ENCODE measurements at regions not wholly inside any gene's neighbourhood (a gene's known extent, or its start where the extent isn't known, plus 50 kb on each side); places are given as distances from the start of the nearest gene placed in this dataset.

DNA sequence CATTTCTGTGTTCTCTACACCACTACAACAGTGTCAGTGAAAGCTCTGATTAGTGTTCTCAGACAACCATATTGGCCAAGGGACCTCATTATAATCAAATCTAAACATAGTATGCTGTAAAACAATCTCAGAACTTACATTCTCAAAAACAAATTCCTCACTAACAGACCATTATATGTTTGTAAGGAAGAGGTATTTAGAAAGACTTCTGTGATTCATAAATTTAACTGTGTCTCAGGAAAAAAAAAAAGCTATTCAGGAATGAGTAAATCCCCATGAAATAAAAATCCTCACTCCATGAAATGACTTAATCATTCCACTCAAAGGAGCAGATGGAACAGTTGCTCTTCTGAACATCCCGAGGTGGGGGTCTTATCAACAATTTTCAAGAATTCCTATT lies 413.0 kb downstream of the CDH2 start:
- no peak for DNase-seq (ENCODE audit: extremely low read depth, low read depth)

DNA sequence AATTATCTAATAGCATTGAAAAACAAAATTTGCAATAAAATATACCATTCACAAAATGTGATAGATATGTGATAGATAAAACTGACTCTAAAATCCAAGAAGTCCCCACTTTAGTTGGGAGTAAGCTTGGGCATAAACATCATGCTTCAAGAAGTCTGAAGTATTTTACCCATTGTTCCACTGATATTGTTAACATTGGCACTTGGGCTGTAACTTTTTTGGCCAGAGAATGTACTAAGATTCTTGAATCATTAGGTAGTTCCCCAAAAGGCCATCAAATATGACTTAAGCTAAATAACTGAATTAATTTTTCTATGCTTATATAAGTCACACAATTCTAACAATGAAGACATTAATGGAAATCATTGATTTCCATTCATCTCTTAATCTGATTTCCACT lies 413.6 kb downstream of the CDH2 start:
- DNase-seq (ENCODE audit: extremely low read depth, low read depth), result no peak

DNA sequence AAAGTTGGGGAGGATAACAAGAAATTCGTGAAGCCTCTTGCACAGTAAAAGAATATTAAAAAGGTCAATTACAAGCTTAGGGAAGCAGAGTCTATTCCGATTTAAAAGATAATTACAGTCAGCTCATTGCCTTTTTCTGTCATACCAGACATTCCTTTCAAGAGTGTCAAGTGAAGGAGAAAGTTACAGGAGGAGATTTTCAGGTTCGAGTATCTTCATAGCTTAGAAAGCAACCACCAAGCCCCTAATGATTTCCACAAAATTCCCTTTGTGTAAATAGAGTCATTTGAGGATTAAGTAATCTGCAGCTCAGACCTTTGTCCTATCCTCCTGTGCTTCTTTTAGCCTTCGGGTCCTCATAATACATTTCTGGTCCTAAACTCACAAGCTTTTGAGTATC lies 414.9 kb downstream of the CDH2 start:
- DNase-seq (ENCODE audit: extremely low read depth, low read depth), result no peak

DNA sequence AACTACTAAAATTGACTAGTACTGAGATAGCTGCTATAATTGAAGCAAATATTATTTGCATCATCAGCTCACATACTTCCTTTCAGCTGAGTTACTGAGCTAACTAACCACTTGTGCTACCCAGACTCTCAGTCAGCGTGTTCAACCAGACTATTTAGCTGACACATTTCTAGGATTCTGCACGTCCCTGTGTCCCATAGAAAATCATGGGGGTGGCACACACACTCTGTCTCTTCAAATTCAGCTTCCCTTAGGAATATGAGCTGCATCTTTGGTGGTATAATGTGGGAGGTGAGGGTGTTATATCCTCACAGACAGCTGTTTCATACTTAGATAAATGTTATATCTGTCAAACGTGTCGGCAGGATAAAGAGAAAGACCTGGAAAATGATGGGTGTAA lies 424.0 kb downstream of the CDH2 start:
- DNase-seq (ENCODE audit: extremely low read depth, low read depth), result no peak

DNA sequence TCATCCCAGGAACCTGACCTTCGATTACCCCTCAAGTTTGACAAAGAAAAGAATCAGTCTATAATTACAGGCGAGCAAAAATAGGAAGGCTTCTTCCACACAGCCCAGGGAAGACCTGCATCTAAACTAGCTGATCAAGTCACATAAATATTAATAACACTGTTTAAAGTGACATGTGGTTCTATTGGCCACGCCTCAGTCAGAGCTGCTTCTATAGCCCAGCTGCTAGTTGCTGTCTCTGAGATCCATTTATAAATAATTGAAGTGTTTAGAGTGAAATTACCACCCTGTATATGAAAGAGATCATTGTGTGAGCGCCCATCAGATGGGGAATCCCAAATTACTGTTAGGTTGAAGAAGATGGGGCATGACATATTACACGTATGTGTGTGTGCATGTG lies 426.0 kb downstream of the CDH2 start:
- DNase-seq (ENCODE audit: extremely low read depth, low read depth), result no peak

DNA sequence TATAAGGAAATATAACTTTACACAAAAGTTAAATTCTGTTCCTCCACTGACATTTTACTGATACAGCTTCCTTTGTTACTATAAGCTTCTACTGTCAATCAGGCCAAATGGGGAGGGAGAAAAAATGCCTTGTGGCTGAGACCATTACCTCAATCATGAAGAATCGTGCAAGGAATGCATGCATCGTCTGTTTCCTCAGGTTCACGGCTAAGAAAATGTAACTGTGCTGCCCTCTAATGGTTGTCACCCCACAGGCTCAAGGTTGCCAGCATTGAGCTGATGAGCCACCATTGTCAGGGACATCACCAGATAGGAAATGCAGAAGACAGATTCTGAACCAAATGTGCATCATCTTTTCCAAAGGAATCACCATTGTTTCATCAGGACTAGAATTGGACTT lies 426.9 kb downstream of the CDH2 start:
- peak; percentile 17 for DNase-seq (ENCODE audit: extremely low read depth, low read depth)

DNA sequence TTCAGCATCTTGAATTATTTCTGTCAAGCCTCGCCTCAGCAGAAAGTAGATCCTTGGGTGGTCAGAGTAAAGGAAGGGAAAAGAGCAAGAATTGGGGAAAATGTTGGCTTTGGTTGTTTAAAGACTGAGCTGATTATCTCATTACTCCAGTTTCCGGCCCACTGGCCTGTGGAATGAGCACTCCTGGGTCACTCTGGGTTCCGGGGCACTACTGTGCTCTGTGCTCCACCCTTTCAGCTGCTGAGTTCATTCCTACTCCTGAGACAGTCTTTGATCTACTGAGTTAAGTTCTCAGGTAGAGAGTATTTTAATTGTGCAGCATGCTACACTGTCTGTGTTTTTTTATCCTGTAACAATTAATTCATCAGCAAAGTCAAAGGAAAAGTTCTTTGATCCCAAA lies 427.7 kb downstream of the CDH2 start:
- DNase-seq (ENCODE audit: extremely low read depth, low read depth), result no peak

DNA sequence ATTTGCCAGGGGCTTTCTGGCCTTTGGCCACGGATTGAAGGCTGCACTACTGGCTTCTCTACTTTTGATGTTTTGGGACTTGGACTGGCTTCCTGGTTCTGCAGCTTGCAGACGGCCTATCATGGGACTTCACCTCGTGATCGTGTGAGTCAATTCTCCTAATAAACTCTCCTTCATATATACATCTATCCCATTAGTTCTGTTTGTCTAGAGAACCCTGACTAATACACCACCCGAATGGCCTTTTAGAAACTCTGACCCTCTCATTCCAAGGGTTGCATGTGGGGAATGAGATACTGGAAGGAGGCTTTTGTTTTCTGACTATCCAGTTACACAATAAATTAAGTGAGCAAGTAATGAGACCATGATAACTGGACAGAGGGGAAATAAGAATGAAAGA lies 430.7 kb downstream of the CDH2 start:
- no peak for DNase-seq (ENCODE audit: extremely low read depth, low read depth)

DNA sequence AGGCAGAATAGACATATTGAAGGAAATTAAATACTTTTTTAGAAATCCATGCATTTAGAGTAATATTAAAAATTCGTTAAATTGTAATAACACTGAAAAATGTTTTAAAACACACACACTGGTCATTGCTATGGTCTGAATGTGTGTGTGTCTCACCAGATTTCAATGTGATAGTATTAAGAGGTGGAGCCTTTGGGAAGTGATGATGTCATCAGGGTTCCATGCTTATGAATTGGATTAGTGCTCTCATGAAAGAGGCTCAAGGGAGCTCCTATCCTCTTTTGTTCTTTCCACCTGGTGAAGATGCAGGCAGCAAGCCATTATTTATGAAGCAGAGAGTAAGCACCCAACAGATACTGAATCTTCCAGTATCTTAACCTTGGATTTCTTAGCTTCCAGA lies 441.8 kb downstream of the CDH2 start:
- no peak for DNase-seq (ENCODE audit: extremely low read depth, low read depth)

DNA sequence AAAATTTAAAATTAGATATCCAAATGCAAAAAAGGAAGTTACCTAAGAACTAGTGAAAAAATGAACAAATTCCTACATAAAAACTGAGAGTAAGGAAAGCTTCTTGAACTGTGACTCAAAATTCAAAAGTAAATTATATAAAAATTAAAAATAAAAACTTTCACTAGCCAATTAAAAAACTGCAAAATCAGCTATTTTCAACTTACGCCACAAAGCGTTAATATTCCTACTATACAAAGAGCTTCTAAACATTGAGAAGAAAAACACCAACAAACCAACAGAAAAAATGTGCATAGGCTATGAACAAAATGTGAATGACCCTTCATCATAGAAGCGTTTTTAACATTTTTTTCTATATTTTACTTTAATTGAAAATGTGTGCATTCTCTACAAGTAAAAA lies 445.7 kb downstream of the CDH2 start:
- DNase-seq (ENCODE audit: extremely low read depth, low read depth), result no peak

DNA sequence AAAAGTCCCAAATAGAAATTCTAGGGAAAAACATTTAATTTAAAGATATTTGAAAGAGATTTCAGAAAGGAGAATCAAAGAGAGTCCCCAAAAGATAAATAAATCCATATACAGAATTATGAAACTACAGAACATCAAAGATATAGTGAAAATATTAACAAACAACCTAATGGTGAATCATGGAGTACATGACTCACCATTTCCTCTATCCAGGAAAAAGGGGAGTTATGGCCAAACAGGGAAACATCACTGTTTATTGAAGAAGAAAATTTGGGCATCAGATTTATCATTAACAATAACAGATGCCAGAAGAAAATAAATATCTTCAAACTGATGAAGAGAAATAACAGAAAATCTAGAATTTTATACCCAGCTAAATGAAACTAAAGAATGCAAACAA lies 448.3 kb downstream of the CDH2 start:
- DNase-seq (ENCODE audit: extremely low read depth, low read depth), result no peak

DNA sequence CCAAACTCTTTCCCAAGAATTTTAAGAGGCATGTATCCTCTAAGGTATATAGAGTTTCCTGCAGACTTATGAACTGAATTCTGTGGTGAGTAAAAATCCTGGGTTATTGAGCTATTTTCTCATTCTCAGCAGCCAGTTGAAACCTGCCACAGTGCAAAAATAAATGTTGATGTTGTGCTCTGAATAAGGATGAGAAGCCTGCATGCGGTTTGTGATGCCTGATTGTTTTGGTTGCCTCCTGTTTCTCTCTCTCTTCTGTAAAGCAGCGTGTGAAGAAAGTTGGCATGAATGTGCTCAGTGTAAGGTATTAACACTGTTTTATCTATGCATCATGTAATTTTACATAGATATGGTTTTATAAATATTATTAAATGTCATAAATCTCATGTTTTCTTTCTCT lies 452.6 kb downstream of the CDH2 start:
- DNase-seq (ENCODE audit: extremely low read depth, low read depth), result no peak

DNA sequence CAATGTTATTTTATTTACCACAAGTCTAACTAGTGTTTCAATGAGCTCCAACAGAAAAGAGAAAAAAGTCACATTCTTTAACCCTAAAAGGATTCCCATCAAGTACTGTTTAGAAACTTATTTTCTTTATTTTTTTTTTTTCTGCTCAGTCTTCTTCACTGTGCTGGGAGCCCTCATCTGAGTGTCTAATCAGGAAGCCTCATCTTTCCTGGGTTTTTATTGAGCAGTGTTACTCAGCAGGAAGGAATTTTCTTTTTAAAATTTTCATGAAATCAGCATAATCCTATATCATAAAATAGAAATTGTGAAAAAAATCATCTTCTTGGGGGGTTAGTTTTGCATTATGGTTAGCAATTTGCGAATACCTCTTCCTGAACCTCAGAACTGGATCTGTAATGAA lies 453.8 kb downstream of the CDH2 start:
- no peak for DNase-seq (ENCODE audit: extremely low read depth, low read depth)

DNA sequence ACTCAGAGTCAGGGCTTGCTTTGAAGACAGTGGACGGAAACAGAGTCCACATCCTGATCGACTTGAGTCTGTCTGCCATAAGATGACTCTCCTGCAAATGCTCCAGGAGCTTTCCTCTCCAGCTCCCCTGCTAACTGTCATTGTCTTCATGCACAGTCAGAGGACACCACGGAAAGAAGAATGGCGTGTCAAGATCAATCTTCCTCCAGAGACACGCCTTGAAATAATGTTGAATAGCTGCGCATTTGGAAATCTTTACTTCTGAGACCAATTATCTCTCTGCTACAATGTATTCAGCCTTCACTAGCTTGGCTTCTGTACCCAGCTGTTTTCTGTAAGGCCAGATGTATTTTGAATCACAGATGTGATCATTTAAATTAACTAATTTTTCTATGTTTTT lies 457.2 kb downstream of the CDH2 start:
- no peak for DNase-seq (ENCODE audit: extremely low read depth, low read depth)

DNA sequence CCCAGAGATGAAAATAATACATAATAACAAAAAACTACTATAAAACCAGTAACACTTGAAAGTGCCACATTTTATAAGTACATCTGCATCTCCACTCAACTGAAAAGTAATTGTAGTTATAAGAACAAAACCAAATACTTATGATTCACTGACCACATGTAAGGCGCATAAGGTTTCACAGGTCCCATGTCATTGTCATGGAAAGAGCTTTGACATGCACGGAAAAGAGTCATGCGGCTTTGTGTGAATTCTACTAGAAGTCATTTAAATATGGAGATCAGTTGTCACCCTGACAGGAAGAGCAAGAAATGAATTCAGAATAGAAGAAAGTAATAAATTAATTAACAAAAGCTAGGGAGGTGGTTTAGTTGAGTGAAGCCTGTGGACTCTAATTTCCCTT lies 459.1 kb downstream of the CDH2 start:
- no peak for DNase-seq (ENCODE audit: extremely low read depth, low read depth)

DNA sequence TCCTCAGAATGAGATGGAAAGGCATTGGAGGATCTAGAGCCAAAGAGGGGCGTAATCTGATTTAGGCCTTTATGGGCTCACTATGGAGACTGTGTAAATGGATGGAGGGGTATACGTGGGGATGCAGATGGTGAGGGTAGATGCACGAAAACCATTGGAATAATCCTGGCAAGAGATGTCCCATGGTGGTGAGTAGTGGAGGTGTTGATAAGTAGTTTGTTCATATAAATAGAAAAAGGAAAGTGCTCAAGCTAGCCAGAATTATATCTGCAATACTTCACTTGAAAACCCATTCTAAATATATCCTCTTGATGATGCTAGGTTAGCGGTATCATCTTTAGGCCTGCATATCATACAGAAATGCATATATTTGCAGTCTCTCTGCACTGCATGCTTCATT lies 459.7 kb downstream of the CDH2 start:
- no peak for DNase-seq (ENCODE audit: extremely low read depth, low read depth)

DNA sequence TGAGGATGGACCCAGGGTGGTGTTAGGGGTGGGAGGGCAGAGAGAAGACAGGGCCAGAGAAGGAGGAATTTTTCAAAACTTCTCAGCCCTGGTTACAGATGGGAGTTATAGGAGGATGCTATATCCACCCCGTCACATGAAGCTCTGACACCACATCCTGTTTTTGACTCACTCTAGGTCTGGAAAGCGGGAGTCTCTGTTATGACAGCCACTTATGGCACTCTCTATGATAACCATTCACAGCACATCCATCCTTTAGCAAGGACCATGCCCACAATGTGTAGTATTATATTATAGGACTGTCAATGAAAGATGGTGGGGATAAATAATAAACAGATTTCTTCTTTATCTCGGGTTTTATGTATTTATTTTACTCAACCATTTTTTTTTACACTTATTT lies 461.2 kb downstream of the CDH2 start:
- DNase-seq (ENCODE audit: extremely low read depth, low read depth), result no peak

DNA sequence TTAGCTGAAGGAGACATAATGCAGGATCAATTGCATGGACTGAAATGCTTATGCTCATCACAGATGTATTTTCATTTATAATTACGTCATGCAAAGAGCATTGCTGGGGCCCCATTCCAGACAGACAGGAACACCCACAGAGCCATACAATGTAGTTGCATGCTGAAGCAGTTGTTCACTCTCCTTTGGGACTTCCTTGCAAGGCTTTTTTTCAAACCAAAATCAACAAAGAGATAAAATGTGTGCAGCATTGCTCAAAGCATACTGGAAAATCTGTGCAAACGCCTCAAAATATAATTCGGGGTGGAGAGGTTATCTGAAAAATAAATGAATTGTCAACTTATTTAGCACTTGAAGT lies 463.2 kb downstream of the CDH2 start:
- no peak for DNase-seq (ENCODE audit: extremely low read depth, low read depth)

DNA sequence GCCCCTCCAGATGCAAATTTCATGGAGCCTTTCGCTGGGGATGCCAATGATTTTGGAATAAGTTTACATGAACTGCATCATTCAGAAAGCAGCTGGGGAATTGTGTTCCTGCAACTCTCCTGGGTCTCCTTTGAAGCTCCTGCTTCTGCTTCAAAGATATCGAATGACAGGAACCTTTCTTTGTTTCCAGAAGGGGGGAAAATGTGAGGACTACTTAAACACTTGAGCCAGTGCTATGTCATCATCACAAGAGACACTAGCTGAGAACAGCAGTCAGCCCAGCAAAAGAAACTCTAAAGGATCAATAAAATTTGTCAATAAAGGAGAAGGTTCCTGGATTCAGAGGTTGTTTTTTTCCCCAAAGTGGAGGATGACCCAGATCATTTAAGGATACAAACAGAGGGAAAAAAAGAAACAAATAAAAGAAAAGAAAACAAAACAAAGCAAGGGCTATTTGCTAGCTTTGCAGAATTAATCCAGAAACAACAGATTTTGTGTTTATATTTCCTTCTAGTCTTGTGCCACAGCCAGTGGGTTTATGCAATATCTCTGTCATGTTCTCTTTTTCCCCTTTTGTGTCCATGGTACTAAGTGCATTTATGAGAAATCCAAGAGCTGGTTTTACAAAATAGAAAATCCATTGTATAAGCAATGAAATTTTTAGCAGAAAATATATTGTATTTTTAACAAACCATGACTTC lies 463.7 kb downstream of the CDH2 start:
- no peak for DNase-seq (ENCODE audit: extremely low read depth, low read depth)

DNA sequence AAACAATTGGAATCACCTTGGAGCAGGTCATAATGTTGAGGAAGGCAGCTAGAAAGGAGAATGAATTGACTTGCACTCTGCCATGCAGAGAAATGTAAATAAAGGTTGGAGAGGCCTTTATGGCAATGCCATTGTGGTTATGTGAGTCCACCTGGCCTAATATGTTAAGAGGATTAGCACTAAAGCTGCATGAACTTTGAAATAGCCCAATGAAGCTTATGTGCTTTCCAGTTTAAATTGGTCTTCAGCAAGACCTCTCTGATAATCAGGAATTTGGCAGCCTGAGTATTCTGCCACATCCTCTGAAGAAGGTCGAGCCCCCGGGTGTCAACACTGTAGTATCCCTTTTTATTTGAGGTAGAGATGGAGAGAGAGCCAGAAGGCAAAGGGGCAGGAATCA lies 464.9 kb downstream of the CDH2 start:
- DNase-seq (ENCODE audit: extremely low read depth, low read depth), result no peak

DNA sequence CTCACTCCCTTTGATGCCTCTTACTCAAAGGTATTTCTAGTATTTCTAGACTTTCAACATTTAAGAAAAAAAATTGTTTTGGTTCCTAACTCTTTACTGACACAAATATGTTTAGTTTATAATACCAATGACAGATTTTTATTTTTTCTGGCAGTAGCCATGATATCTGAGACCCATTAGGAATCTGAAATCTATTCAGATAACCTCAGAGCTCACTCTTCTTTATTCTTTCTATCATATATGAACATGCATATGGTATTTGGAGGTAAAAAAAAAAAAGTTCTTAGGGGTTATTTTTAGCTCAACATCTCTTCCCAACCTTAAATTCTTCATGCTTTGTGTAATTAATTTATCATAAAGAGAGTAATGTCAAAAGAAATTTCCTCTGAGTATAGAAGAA lies 465.5 kb downstream of the CDH2 start:
- no peak for DNase-seq (ENCODE audit: extremely low read depth, low read depth)

DNA sequence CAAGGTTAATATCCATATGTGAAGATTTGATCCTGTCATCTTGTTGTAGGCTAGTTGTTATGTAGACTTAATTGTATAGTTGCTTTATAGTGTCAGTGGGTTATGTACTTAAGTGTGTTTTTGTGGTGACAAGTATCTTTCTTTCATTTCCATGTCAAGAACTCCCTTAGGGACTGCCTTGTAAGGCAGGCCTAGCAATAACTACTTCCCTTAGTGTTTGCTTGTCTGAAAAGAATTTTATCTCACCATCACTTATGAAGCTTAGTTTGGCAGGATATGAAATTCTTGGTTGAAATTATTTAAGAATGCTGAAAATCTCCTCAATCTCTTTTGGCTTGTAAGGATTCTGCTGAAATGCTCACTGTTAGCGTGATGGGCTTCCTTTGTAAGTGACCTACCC lies 467.6 kb downstream of the CDH2 start:
- no peak for DNase-seq (ENCODE audit: extremely low read depth, low read depth)

DNA sequence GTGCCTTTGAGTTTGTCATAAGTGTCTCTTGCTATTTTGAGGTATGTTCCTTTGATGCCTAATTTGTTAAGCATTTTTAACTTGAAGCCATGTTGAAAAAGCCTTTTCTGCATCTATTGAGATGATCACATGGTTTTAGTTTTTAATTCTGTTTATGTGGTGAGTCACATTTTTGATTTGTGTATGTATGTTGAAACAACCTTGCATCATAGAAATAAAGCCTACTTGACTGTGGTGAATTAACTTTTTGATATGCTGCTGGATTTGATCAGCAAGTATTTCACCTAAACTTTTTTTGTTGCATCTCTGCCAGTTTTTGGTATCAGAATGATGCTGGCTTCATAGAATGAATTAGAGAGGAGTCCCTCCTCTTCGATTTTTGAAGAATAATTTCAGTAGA lies 469.7 kb downstream of the CDH2 start:
- no peak for DNase-seq (ENCODE audit: extremely low read depth, low read depth)
